A673 (cell line): ENCODE measurements at regions not wholly inside any gene's neighbourhood (a gene's known extent, or its start where the extent isn't known, plus 50 kb on each side); places are given as distances from the start of the nearest gene placed in this dataset.

Experiments
- BruUV-seq: library from RNA; stranded (reverse); fragments of 400-500 nt; replicated peaks from 2 replicates; lab custom pipeline; 2021; lab: Mats Ljungman, UMichigan
- CTCF ChIA-PET: fragments of 300-600 bp; sonication (Branson Sonifier 250); formaldehyde crosslinking; loops from one replicate; lab custom pipeline; 2022; ENCODE audit warnings: antibody characterized with exemption; lab: Charles Lee
- POLR2A ChIA-PET: fragments of 300-600 bp; sonication (Branson Sonifier 250); formaldehyde crosslinking; loops from one replicate; lab custom pipeline; 2022; ENCODE audit warnings: antibody characterized with exemption; ENCODE audit not compliant: low non-redundant PET; lab: Charles Lee
- DNase-seq: peaks from one replicate; pipeline ENCODE4 v3.0.0-alpha.2; 2015; ENCODE audit warnings: low spot score
- H3K27ac ChIP-seq: fragments of 200-600 bp; sonication (generic); 2 replicates; pipeline ENCODE4 v1.5.1; 2016; ENCODE audit warnings: mixed run types, low read depth, mild to moderate bottlenecking, mixed read lengths, antibody characterized with exemption, low read length; ENCODE audit not compliant: poor library complexity, severe bottlenecking
- H3K27me3 ChIP-seq: fragments of 200-600 bp; sonication (generic); replicated peaks from 2 replicates; pipeline ENCODE4 v1.6.1; 2017; ENCODE audit warnings: mixed run types, low read depth, mild to moderate bottlenecking, mixed read lengths, antibody characterized with exemption, low read length; ENCODE audit not compliant: insufficient read depth, poor library complexity
- H3K36me3 ChIP-seq: fragments of 200-600 bp; sonication (generic); 2 replicates; pipeline ENCODE4 v1.6.1; 2016; ENCODE audit warnings: mixed run types, mild to moderate bottlenecking, mixed read lengths, antibody characterized with exemption, low read length; ENCODE audit not compliant: insufficient read depth, poor library complexity, severe bottlenecking
- H3K4me1 ChIP-seq: fragments of 200-600 bp; sonication (generic); 2 replicates; pipeline ENCODE4 v1.6.1; 2017; ENCODE audit warnings: mixed run types, mild to moderate bottlenecking, mixed read lengths, antibody characterized with exemption, low read length; ENCODE audit not compliant: insufficient read depth, poor library complexity, severe bottlenecking
- H3K4me3 ChIP-seq: fragments of 200-600 bp; sonication (generic); 2 replicates; pipeline ENCODE4 v1.5.1; 2016; ENCODE audit warnings: low read depth, mixed run types, mild to moderate bottlenecking, mixed read lengths, low read length; ENCODE audit not compliant: poor library complexity, severe bottlenecking
- H3K9me3 ChIP-seq: fragments of 200-600 bp; sonication (generic); 2 replicates; pipeline ENCODE4 v1.6.1; 2016; ENCODE audit warnings: mixed run types, low read depth, mild to moderate bottlenecking, mixed read lengths, antibody characterized with exemption, low read length; ENCODE audit not compliant: poor library complexity, severe bottlenecking
- CTCF ChIP-seq: fragments of 300-800, 200-600 bp; sonication (generic); conservative IDR thresholded peaks from 2 replicates; pipeline ENCODE4 v1.5.1; 2017; ENCODE audit warnings: low read depth, mild to moderate bottlenecking, antibody characterized with exemption, low read length, moderate library complexity, mixed read lengths
- EZH2 ChIP-seq: fragments of 200-600 bp; sonication (generic); IDR thresholded peaks from 2 replicates; pipeline ENCODE4 v1.6.1; 2017; ENCODE audit warnings: borderline replicate concordance, low read depth, mild to moderate bottlenecking, mixed read lengths, antibody characterized with exemption, low read length; ENCODE audit not compliant: poor library complexity, severe bottlenecking
- intact Hi-C: fragments of 100-400 bp; cut with micrococcal nuclease; formaldehyde crosslinking; loops from one replicate; pipeline ENCODE4 v1.10.0; 2022; ENCODE audit not compliant: unreplicated experiment

DNA sequence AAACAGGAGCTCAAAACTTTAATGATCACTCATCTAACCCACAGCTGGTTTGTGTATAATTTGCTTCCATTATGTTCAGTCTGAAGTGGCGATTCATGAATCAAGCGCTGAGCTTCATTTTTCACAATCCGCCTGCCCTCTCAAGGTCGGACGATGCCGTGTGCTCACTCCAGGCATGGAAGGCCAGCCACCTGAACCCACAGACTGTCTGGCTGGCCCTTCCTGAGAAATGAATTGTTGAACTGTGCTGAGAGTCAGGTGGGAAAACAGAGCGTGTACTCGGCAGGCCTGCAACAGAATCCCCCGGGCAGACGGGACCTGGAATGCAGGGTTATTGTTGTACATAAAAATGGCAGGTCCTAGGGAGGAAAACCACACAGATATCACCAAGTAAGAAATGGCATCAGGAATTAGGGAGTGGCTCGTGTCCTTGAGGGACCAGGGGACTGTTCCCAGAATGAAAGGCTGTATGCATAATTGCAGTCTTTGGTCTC lies 375.7 kb downstream of the IRX2 start:
- Histone ChIP-seq H3K27ac (no peak overlapping the region), H3K4me3 (no peak overlapping the region), H3K4me1 (no peaks in the 10 kb centered on the region), H3K36me3 (no peaks in the 10 kb centered on the region), H3K27me3 (no peaks in the 10 kb centered on the region), H3K9me3 (peaks cover 25% of the 10 kb centered on the region)
- TF ChIP-seq EZH2: no peak
- no peak for TF ChIP-seq CTCF
- BruUV-seq: no TSS peak
- CTCF ChIA-PET: no interaction called here
- POLR2A ChIA-PET: no interaction called here
- intact Hi-C loops: no loop called here
- no peak for DNase-seq

GRCh38 chr5:2375291-2375690 lies 376.2 kb downstream of the IRX2 start:
- no peak for DNase-seq
- no peak overlapping the region for H3K27ac ChIP-seq
- BruUV-seq: no TSS peak
- TF ChIP-seq CTCF: no peak
- no peak for TF ChIP-seq EZH2
- no peaks in the 10 kb centered on the region for H3K4me1 ChIP-seq
- peaks cover 25% of the 10 kb centered on the region for H3K9me3 ChIP-seq
- no peaks in the 10 kb centered on the region for H3K36me3 ChIP-seq
- intact Hi-C loops: no loop called here
- CTCF ChIA-PET: no interaction called here
- POLR2A ChIA-PET: no interaction called here
- no peak overlapping the region for H3K4me3 ChIP-seq
- H3K27me3 ChIP-seq: no peaks in the 10 kb centered on the region

GRCh38 chr5:2374703-2375102 lies 376.8 kb downstream of the IRX2 start:
- H3K4me3 ChIP-seq: no peak overlapping the region
- no peaks in the 10 kb centered on the region for H3K4me1 ChIP-seq
- no peaks in the 10 kb centered on the region for H3K27me3 ChIP-seq
- H3K36me3 ChIP-seq: no peaks in the 10 kb centered on the region
- intact Hi-C loops: no loop called here
- CTCF ChIA-PET: no interaction called here
- no peak for DNase-seq
- TF ChIP-seq EZH2: no peak
- no peak for TF ChIP-seq CTCF
- BruUV-seq: no TSS peak
- POLR2A ChIA-PET: no interaction called here
- no peak overlapping the region for H3K27ac ChIP-seq
- peaks cover 25% of the 10 kb centered on the region for H3K9me3 ChIP-seq
